Psoas muscle (tissue), 7 donors: ENCODE measurements at regions not wholly inside any gene's neighbourhood (a gene's known extent, or its start where the extent isn't known, plus 50 kb on each side); places are given as distances from the start of the nearest gene placed in this dataset.

Experiments used
- ATAC-seq, 4 donors: fragments of 200-7000 bp; cut with Tn5 transposase; one replicate each; pipeline ENCODE4 v1.9.1; 2020; ENCODE audit warnings: moderate library complexity in 3 of 4, mild to moderate bottlenecking in 2 of 4
- DNase-seq, 2 donors: peaks; one replicate each; pipeline ENCODE4 v3.0.0-alpha.2; 2020
- H3K27ac ChIP-seq: fragments of 200-600 bp; one replicate; pipeline ENCODE4 v1.8.0; 2022
- H3K27me3 ChIP-seq, 3 donors: fragments of 200-600 bp in 1 of 3; one replicate each; pipeline versions ENCODE4 v1.6.1 to v1.8.0; 2013 to 2022; ENCODE audit warnings: low read length in 2 of 3, mild to moderate bottlenecking in 2 of 3, moderate library complexity in 1 of 3; ENCODE audit not compliant: insufficient read depth in 3 of 3
- H3K36me3 ChIP-seq, 2 donors: fragments of 200-600 bp in 1 of 2; one replicate each; pipeline versions ENCODE4 v1.6.1 to v1.8.0; 2013 to 2022; ENCODE audit warnings: low read depth in 1 of 2, mild to moderate bottlenecking in 1 of 2, moderate library complexity in 1 of 2; ENCODE audit not compliant: insufficient read depth in 1 of 2
- H3K4me1 ChIP-seq: fragments of 200-600 bp; one replicate; pipeline ENCODE4 v1.8.0; 2022
- H3K4me3 ChIP-seq: fragments of 200-600 bp; one replicate; pipeline ENCODE4 v1.8.0; 2022; ENCODE audit warnings: mild to moderate bottlenecking
- H3K9me3 ChIP-seq: fragments of 200-600 bp; one replicate; pipeline ENCODE4 v1.8.0; 2022
- CTCF ChIP-seq: fragments of 200-600 bp; IDR thresholded peaks from one replicate; pipeline ENCODE4 v1.8.0; 2022; ENCODE audit warnings: antibody characterized with exemption
- WGBS, 3 donors: extraction: QIAGEN DNeasy Blood & Tissue Kit; methylation state at CpG; one replicate each; pipeline versions ENCODE4 v1.1.6 to v1.1.7; 2013; 5-methylcytosine and 5-hydroxymethylcytosine counted together
- intact Hi-C, 2 donors: fragments of 100-400 bp; cut with DNase I; formaldehyde crosslinking; loops; one replicate each; pipeline versions ENCODE4 v1.11.0 to v1.14.2; 2022
- donor health status: healthy with polysubstance abuse.
- donor health status: DM: no; HTN: no; CAD: no; lungs with moderate emphysema.
- donor health status: Bipolar disorder and iron deficiency.
- donor health status: healthy.
- donor health status: DM: yes; HTN: yes; CAD: no.
- donor health status: DM: no; HTN: no; CAD: no.
- donor health status: DM: yes; HTN: yes; CAD: no.

GRCh38 chr2:238551091-238551490, 124.4 kb downstream of the ASB1 start:
- ATAC-seq (no peak), DNase-seq (no peak)
- Histone ChIP-seq H3K27me3 (peaks cover 0 to 3% (median 0%) of the 10 kb centered on the region in 3 donors), H3K4me3 (no peak overlapping the region), H3K27ac (no peak overlapping the region), H3K4me1 (no peaks in the 10 kb centered on the region), H3K36me3 (no peaks in the 10 kb centered on the region), H3K9me3 (peaks cover 14% of the 10 kb centered on the region)
- 86 to 93% (median 92%) methylated on average over 3 of the region's 3 CpGs for WGBS, 3 donors
- intact Hi-C loops, result no loop called here
- TF ChIP-seq CTCF, result no peak

GRCh38 chr2:238552226-238552625, 125.5 kb downstream of the ASB1 start:
- DNase-seq (no peak), ATAC-seq (no peak)
- WGBS, 3 donors, result 91 to 93% (median 91%) methylated on average over 5 of the region's 5 CpGs
- Histone ChIP-seq H3K9me3 (peaks cover 14% of the 10 kb centered on the region), H3K36me3 (no peaks in the 10 kb centered on the region), H3K4me1 (no peaks in the 10 kb centered on the region), H3K27me3 (peaks cover 0 to 2% (median 0%) of the 10 kb centered on the region in 3 donors), H3K27ac (no peak overlapping the region), H3K4me3 (no peak overlapping the region)
- intact Hi-C loops, result no loop called here
- no peak for TF ChIP-seq CTCF

- Histone ChIP-seq H3K4me3 (no peak overlapping the region), H3K27ac (no peak overlapping the region), H3K9me3 (peaks cover 14% of the 10 kb centered on the region), H3K27me3 (peaks cover 0 to 2% (median 0%) of the 10 kb centered on the region in 3 donors), H3K4me1 (no peaks in the 10 kb centered on the region), H3K36me3 (no peaks in the 10 kb centered on the region)
- DNase-seq, result no peak
- intact Hi-C loops, result no loop called here
- ATAC-seq, result no peak
- WGBS, 3 donors, result 94 to 96% (median 94%) methylated on average over 4 of the region's 4 CpGs
- TF ChIP-seq CTCF, result no peak
Measured at GRCh38 chr2:238553159-238553558, 126.4 kb downstream of the ASB1 start.

GRCh38 chr2:238554468-238555315, 128.0 kb downstream of the ASB1 start:
- H3K27ac ChIP-seq, result no peak overlapping the region
- ATAC-seq (no peak), DNase-seq (no peak)
- no peak for TF ChIP-seq CTCF
- no peaks in the 10 kb centered on the region for H3K36me3 ChIP-seq
- H3K4me3 ChIP-seq, result no peak overlapping the region
- intact Hi-C loops, result no loop called here
- no peaks in the 10 kb centered on the region for H3K4me1 ChIP-seq
- peaks cover 0 to 2% (median 0%) of the 10 kb centered on the region in 3 donors for H3K27me3 ChIP-seq
- WGBS, 3 donors, result 60 to 70% (median 63%) methylated on average over 26 of the region's 26 CpGs
- peaks cover 14% of the 10 kb centered on the region for H3K9me3 ChIP-seq
